ENCODE measurements at regions not wholly inside any gene's neighbourhood (a gene's known extent, or its start where the extent isn't known, plus 50 kb on each side); places are given as distances from the start of the nearest gene placed in this dataset.

DNA sequence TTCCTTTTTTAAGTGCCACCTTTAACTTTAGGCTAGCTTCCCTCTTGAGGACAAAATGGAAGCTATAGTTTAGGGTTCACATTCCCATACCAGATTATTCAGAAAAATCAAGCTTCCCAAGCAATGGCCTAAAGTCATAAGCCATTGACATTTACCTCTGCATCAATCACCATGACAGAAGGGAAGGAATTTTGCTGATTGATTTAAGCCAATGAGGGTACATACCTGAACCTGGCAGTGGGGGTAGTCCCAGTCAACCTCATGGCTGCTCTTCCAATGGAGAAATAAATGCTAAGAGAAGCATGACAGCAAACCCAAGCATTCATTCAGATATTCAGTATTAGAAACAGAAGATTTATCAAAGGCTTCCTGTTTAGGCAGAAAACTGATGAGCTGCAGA, 128.4 kb upstream of the CREB1 start:
- in situ Hi-C loops (cut with MboI; ENCODE audit: low sequenced_read_pairs): no loop called here

- in situ Hi-C loops (cut with MboI; ENCODE audit: low sequenced_read_pairs): no loop called here
Observed at GRCh38 chr2:207403141-207403540, 126.6 kb upstream of the CREB1 start.

DNA sequence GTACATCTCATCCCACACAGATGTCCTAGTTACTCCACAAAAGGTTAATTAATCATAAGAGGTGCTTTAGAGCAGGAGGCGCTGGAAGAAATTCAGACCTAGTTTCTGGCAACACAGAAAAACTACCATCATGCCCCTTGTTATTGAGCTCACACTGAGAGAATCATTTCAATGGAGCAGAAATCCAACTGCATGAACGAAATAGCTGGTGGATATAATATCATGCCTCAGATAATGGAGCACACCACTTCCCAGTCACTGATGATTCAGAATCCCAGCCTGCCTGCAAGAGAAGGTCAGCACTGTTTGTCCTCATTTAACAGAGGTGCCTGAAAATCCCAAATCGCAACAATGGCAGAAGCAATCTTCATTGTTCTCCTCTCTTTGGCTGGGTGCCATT, 125.8 kb upstream of the CREB1 start:
- in situ Hi-C loops (cut with MboI; ENCODE audit: low sequenced_read_pairs): no loop called here

- in situ Hi-C loops (cut with MboI; ENCODE audit: low sequenced_read_pairs): no loop called here
Observed at GRCh38 chr2:207405150-207405549, 124.6 kb upstream of the CREB1 start.

DNA sequence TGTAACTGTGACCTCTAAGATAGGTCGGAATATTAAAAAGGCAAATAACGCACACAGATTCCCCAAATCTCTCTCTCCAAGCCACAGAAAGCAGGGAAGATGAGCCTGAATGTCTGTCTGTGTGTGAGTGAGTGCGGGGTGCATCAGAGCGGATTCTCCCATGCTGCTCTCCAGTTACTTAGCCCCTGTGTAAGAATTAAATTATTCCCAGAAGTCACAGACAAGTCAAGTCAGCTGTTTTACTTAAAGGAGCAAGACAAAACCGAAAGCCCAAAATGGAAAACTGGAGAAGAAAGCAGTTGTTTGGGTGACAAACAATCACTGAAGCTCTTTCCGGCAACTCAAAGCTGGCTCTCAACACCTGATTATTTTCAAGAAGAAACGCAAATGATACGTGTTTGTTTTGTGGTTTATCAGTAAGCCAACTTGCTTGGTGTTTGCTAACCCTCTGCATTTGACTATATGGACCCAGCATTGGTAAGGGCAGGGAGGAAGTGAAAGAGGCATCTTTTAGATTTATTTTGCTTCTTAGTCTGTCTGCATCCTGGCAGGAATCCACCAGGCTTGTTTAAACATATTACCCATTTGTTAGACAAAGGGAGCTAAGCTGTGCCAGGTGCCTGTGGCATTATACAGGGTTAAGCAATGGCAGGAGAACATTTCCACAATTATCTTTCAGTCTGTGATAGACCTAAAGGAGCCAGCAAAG, 121.5 kb upstream of the CREB1 start:
- in situ Hi-C loops (cut with MboI; ENCODE audit: low sequenced_read_pairs): no loop called here

DNA sequence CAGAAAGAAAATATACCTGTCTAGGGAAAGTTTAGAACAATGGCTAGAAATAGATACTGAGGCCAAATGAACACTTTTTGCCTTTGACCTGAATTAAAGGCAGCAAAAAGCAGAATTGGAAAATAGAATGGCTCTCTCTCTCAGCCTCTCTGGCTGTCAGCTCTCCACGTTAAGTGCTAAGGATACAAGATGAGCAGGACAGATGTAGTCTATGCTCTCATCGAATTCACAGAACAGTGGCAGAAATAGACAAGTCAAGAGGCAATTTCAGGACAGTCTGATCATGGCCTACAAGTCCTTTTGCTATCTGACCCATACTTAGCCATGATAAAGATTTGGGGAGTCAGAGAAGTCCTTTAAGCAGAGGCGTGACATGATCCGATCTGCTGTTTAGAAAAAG, 120.2 kb upstream of the CREB1 start:
- in situ Hi-C loops (cut with MboI; ENCODE audit: low sequenced_read_pairs): no loop called here

DNA sequence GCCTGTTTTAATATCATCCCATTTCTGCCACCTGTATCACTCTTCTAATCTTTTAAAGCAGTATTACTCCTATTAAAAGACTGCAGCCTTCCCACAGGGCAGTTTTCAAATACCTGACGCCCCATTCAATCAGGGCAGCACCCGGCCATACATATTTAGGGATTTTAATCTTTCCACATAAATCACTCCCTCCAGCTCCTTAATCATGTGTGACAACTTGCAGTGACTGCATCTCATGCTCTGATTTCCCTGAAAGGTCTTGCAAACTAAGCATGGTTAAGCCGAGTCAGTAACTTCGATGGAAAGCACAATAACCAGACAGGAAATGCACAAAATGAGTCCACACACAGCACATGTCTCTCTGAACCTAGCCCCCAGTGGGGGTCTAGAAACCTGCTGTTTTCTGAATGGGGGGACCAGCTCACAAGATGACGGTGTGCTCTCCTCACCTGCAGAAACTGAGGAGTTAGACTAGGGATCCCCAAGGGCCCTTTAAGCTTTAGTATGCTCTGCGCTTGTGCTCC, 116.9 kb upstream of the CREB1 start:
- in situ Hi-C loops (cut with MboI; ENCODE audit: low sequenced_read_pairs): no loop called here

DNA sequence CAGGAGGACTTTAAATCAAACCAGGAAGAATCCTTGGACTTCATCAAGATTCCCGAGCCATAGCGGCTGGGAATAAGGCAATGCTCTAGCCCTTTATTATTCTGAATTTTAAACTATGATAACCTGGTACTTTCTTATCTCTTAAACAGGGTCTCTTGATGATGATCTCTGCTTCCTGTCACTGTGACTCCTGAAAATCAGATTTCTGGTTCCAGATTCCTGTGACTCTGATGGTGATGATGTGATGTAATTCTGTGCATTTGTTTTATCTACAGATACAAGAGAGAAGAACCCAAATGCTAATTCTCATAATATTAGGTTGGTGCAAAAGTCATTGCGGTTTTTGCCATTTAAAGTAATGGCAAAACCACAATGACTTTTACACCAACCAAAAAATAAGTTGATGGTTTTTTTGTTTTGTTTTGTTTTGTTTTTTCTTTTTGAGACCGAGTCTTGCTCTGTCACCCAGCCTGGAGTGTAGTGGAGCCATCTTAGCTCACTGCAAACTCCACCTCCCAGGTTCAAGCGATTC, 116.3 kb upstream of the CREB1 start:
- in situ Hi-C loops (cut with MboI; ENCODE audit: low sequenced_read_pairs): no loop called here

DNA sequence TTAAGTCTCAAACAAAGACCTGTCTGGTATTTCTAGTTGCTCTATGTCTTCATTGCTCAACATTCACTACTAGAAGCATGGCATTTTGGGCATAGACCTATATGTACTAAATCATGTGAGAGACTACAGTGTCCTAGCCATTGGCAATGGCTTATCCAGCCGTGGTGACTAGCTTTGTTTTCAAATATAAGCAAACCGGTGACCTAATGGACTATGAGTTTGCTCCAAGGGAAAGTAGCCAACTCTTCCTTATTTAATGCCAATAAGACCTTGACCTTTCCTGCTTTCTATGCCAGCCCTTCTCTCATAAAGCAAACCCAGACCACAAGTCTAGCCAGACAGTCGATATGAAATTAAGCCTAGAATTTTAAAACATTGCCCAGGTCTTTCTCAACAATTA, 113.7 kb upstream of the CREB1 start:
- in situ Hi-C loops (cut with MboI; ENCODE audit: low sequenced_read_pairs): no loop called here

GRCh38 chr2:207416900-207417299, 112.9 kb upstream of the CREB1 start:
- in situ Hi-C loops (cut with MboI; ENCODE audit: low sequenced_read_pairs): no loop called here

DNA sequence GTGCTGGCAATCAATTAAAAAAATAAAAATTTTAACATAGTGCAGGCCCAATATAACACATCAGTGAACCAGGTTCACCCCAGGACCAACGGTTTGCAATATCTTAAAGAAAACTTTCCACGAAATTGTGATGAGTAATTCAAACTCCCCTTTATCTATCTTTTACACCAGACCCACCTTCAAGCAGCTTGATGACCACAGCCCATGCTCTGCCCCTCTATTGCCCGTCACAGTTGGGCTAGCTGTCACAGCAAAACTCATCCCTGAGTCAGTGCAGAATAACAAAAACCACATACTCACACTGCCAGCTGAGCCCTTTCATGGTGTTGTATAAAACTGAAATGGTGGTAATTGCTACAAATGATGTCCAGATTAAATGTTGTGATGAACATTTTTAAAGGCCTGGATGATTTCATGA, 112.5 kb upstream of the CREB1 start:
- in situ Hi-C loops (cut with MboI; ENCODE audit: low sequenced_read_pairs): no loop called here

- in situ Hi-C loops (cut with MboI; ENCODE audit: low sequenced_read_pairs): no loop called here
Observed at GRCh38 chr2:207418419-207418818, 111.3 kb upstream of the CREB1 start.

DNA sequence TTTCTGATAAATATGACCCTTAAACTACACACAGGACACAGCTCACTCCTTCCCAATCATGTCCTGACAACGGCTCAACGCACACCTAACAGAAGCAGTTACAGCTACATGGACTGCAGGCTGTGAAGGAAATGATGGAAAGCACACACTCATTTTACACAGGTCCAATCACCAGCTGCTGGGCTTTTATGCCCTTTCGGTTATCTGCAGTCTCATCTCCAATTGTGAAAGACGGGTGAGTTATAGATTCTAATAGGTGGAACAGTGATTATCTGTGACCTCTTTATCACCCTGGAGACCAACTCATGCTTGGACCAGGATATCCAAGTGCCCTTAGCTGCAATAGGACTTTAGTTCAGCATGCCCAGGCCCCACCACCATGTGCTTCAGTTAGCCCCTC, 110.4 kb upstream of the CREB1 start:
- in situ Hi-C loops (cut with MboI; ENCODE audit: low sequenced_read_pairs): no loop called here

DNA sequence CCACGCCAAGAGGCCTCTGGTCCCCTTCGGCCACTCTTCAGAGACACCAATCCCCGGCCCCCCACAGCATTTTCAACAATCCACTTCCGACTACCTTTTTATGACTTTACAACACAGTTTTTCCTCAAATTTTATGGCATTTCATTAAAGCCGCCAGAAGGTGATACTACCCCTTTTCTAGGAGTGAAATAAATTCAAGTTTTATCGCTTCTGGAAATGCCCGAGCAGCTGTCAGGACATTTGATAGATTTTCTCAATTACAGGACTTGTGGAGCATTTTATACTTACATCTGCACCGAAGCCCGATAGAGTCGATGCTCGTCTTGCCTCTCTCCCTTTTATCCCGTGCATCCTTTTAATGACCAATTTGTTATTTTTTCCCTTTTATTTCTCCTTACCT, 108.1 kb upstream of the CREB1 start:
- in situ Hi-C loops (cut with MboI; ENCODE audit: low sequenced_read_pairs): no loop called here

GRCh38 chr2:207422380-207422779, 107.4 kb upstream of the CREB1 start:
- in situ Hi-C loops (cut with MboI; ENCODE audit: low sequenced_read_pairs): no loop called here

- in situ Hi-C loops (cut with MboI; ENCODE audit: low sequenced_read_pairs): no loop called here
Observed at GRCh38 chr2:207423886-207424285, 105.9 kb upstream of the CREB1 start.

DNA sequence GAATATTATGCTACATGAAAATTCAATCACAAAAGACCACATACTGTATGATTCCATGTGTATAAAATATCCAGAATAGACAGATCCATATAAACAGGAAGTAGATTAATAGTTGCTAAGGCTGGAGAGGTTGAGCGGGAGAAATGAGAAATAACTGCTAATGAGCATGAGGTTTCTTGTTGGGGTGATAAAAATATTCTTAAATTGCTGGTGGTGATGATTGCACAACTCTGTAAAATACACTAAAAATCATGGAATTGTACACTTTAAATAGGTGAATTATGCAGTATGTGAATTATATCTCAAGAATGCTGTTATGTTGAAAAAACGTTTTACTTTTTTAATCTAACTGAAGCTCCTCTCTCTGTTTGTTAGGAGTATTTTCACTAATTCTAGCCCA, 101.8 kb upstream of the CREB1 start:
- in situ Hi-C loops (cut with MboI; ENCODE audit: low sequenced_read_pairs): no loop called here

GRCh38 chr2:207428573-207428972, 101.2 kb upstream of the CREB1 start:
- in situ Hi-C loops (cut with MboI; ENCODE audit: low sequenced_read_pairs): no loop called here

DNA sequence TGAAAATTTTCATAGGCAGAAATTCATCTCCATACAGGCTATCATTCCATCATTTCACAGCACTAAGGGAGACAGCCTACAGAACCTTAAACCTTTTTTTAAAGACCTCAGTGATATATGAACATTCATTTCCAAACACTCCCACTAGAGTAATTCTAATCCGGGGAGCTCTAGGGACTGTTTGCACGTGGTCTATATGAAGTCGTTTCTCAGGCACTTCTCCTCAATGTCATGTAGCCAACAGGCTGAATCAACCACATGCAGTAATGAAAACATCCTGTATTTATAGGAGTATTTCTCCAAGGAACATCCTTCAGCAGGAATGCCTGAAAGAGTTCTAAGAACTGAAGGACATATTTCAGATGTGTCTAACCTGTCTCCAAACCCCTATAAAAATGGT, 97.3 kb upstream of the CREB1 start:
- in situ Hi-C loops (cut with MboI; ENCODE audit: low sequenced_read_pairs): no loop called here

DNA sequence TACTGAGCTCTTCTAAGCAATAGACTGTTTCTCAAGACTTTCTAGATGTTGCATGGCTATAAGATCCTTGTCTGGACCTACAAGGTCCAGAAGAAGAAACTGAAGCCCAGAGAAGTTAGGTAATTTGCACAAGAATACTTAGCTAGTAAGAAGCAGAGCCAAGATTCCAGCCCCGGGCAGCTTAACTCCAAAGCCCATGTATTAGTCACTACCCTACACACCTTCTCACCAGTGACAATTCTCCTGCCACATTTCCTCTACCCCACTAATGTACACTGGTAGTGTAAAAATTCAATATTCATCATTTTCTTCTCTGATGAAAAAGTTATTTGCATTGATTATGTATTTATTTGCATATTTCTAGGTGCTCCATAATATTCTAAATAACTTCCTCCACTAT, 95.5 kb upstream of the CREB1 start:
- in situ Hi-C loops (cut with MboI; ENCODE audit: low sequenced_read_pairs): no loop called here

GRCh38 chr2:207434899-207435465, 94.8 kb upstream of the CREB1 start:
- in situ Hi-C loops (cut with MboI; ENCODE audit: low sequenced_read_pairs): no loop called here

DNA sequence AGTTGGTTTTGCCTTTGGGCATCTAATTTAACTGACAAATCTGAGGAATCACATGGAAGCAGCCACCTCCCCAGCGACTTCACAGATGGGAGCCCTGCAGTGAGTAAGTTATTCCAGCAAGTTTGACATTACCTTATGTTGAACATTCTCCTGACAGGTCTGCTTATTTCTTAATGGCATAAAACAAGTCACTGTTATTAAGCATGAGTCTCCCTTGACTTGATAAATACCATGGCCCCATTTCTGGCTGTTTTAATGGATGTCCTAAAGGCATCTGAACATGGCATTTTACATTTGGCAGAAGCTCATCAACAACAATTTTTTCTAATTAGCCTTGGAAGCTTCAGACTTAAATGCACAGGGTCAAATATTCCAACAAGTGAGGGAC, 92.6 kb upstream of the CREB1 start:
- in situ Hi-C loops (cut with MboI; ENCODE audit: low sequenced_read_pairs): no loop called here
